PFSK-1 (cell line): ENCODE measurements at regions not wholly inside any gene's neighbourhood (a gene's known extent, or its start where the extent isn't known, plus 50 kb on each side); places are given as distances from the start of the nearest gene placed in this dataset.

Experiments used
- POLR2AphosphoS5 ChIP-seq: IDR thresholded peaks from 2 replicates; pipeline ENCODE4 v1.6.1; 2012; ENCODE audit warnings: low read depth, mild to moderate bottlenecking, control low read depth, low read length, moderate library complexity
- REST ChIP-seq, 2 experiments: IDR thresholded peaks; 2 replicates each; pipeline versions ENCODE4 v1.6.1 to v1.8.0; 2011 to 2012; ENCODE audit warnings: low read depth in 2 of 2, low read length in 2 of 2, control low read depth in 1 of 2, inconsistent platforms in 1 of 2, mild to moderate bottlenecking in 1 of 2, moderate library complexity in 1 of 2; ENCODE audit not compliant: insufficient read depth in 1 of 2

GRCh38 chr6:154921482-154921881 is 73.6 kb upstream of the TIAM2 start:
- TF ChIP-seq POLR2AphosphoS5 (no peak), REST (IDR thresholded peaks at IDR 0.05; ENCODE audit: insufficient read depth in 1 of 2, low read depth in 2 of 2, low read length in 2 of 2) (no peak)
